NCI-H2107 treated with DMSO at 0.1 percent for 48 hours (cell line): ENCODE measurements at regions not wholly inside any gene's neighbourhood (a gene's known extent, or its start where the extent isn't known, plus 50 kb on each side); places are given as distances from the start of the nearest gene placed in this dataset.
"Not testable (repeated sequence)": the region's sequence is repeated elsewhere in the genome, so short reads cannot be mapped to it uniquely, and the experiment has no call there.

Source experiments
- DNase-seq: peaks from one replicate; lab custom pipeline; 2025; ENCODE audit not compliant: unreplicated experiment; lab: John Stamatoyannopoulos, UW

DNA sequence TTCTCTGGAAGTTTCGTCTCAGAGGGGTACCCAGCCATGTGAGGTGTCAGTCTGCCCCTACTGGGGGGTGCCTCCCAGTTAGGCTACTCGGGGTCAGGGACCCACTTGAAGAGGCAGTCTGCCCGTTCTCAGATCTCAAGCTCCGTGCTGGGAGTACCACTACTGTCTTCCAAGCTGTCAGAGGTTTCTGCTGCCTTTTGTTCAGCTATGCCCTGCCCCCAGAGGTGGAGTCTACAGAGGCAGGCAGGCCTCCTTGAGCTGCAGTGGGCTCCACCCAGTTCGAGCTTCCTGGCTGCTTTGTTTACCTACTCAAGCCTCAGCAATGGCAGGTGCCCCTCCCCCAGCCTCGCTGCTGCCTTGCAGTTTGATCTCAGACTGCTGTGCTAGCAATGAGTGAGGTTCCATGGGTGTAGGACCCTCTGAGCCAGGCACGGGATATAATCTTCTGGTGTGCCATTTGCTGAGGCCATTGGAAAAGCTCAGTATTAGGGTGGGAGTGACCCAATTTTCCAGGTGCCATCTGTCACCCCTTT lies 71.0 kb upstream of the SH3GLB1 start:
- not testable (repeated sequence) for DNase-seq

GRCh38 chr1:86633921-86634320 lies 70.5 kb upstream of the SH3GLB1 start:
- DNase-seq, result no peak

DNA sequence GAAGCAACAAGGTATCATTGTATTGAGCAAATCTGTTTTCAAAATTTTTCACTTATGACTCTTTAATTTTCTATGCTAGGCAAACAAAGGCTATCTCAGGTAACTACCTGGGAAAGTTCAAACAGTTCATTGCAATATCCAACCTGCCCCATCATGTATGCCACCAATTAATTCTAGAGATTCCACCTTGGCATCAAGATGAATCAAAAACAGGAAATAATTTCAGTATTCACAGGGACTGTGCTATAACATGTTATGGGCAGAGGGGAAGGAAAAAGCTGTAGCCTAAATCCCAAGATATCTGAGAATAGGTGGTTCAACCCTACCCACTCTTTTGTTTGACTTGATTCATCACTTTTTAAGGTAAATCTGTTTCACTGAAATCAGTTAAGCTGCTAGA lies 67.5 kb upstream of the SH3GLB1 start:
- DNase-seq, result no peak

DNA sequence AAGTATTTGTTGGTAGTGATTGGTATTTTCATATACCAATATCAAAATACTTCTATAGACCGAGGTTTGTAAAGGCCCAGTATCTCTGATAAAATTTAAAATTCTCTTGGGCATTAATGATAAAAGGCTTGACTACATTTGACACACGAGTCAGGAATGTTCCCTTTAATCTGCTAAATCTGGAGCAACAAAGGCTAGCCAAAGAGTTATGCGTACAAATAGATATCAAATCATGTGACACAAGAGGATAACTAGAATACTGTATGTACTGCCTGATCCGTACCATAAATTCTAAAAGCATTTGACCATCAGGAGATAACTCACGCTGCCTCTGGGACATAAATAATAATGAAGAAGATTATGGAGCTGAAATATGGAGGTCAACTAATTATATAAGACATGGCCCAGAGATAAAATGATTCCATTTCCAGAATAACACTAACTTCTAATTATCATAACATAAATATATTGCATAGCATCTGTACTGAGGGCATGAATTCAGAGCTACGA lies 64.2 kb upstream of the SH3GLB1 start:
- DNase-seq, result no peak

- no peak for DNase-seq
Observed at GRCh38 chr1:86641318-86641717, 63.1 kb upstream of the SH3GLB1 start.

- not testable (repeated sequence) for DNase-seq
Observed at GRCh38 chr1:86644655-86645054, 59.7 kb upstream of the SH3GLB1 start.

DNA sequence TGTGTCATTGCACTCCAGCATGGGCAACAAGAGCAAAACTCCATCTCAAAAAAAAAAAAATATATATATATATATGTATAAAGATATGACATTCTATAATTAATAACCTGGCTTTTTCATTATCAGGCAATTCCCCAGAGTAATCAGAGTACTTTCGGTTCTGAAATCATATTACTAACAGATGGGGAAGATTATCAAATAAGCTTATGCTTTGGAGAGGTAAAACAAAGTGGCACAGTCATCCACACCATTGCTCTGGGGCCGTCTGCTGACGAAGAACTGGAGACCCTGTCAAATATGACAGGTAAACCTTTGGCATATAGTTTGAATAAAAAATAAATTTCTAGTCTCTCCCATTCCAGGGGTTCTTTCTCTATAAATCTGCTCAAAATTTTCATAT lies 58.5 kb upstream of the SH3GLB1 start:
- DNase-seq, result no peak

GRCh38 chr1:86646256-86646655 lies 58.1 kb upstream of the SH3GLB1 start:
- DNase-seq, result no peak

DNA sequence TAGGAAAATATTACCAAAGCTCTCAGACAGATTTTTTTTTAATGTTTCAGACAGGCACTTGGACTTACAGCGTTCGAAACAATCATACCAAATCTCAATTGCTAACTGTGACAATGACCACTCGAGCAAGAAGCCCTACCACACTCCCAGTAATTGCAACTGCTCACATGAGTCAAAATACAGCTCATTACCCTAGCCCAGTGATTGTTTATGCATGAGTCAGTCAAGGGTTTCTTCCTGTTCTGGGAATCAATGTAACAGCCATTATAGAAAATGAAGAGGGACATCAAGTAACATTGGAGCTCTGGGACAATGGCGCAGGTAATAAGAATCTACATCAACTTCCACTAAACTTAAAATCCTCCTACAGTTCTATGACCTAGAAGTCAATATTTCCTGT lies 56.1 kb upstream of the SH3GLB1 start:
- DNase-seq, result peak; percentile 71

DNA sequence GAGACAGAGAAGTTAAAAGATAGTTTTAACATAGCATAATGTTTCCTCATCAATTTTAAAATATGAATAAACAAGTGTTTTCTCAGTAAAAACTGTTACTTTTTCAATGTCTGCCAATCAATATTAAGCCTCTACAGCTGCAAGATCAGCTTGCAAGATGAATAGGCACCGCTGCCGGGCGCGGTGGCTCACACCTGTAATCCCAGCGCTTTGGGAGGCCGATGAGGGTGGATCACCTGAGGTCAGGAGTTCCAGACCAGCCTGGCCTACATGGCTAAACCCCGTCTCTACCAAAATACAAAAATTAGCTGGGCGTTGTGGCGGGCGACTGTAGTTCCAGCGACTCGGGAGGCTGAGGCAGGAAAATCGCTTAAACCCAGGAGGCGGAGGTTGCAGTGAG lies 54.8 kb upstream of the SH3GLB1 start:
- DNase-seq, result no peak

DNA sequence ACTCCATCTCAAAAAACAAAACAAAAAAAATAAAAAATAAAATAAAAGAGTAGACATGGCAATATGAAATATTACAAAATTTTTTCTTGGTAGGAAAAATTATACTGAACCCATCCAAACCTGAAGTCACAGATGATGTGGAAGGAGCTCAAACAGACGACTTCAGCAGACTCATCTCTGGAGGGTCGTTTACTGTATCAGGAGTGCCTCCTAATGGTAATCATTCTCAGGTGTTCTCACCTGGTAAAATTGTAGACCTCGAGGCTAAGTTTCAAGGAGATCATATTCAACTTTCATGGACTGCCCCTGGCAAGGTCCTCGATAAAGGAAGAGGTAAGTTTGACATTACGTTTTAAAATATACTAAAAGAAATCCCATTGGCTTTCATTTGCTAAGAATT lies 54.3 kb upstream of the SH3GLB1 start:
- no peak for DNase-seq
